ENCODE measurements at regions not wholly inside any gene's neighbourhood (a gene's known extent, or its start where the extent isn't known, plus 50 kb on each side); places are given as distances from the start of the nearest gene placed in this dataset.

GRCh38 chr10:57905861-57906260 is 361.8 kb downstream of the IPMK start:
- no peak for TF ChIP-seq CTCF (conservative IDR thresholded peaks at IDR 0.05; ENCODE audit: low read length)
- TF ChIP-seq EZH2phosphoT487 (IDR thresholded peaks at IDR 0.05; ENCODE audit: borderline replicate concordance): no peak
